ENCODE measurements at regions not wholly inside any gene's neighbourhood (a gene's known extent, or its start where the extent isn't known, plus 50 kb on each side); places are given as distances from the start of the nearest gene placed in this dataset.

GRCh38 chr4:11299836-11300235, 128.9 kb downstream of the HS3ST1 start:
- TF ChIP-seq CTCF (conservative IDR thresholded peaks at IDR 0.05; ENCODE audit: low read depth, low read length): no peak
- TF ChIP-seq EZH2 (IDR thresholded peaks at IDR 0.05; ENCODE audit: borderline replicate concordance, low read depth, low read length, poor library complexity, severe bottlenecking): no peak
- no TSS peak for BruUV-seq (replicated peaks)
- H3K4me1 ChIP-seq (ENCODE audit: insufficient read depth, low read length, poor library complexity, severe bottlenecking): no peaks in the 10 kb centered on the region
- H3K27me3 ChIP-seq (replicated peaks; ENCODE audit: insufficient read depth, low read depth, low read length, poor library complexity): no peaks in the 10 kb centered on the region
- intact Hi-C loops (cut with micrococcal nuclease; ENCODE audit: unreplicated experiment): no loop called here
- POLR2A ChIA-PET (ENCODE audit: low non-redundant PET): no interaction called here
- no peaks in the 10 kb centered on the region for H3K36me3 ChIP-seq (ENCODE audit: insufficient read depth, low read length, poor library complexity, severe bottlenecking)
- CTCF ChIA-PET: no interaction called here
- H3K9me3 ChIP-seq (ENCODE audit: low read depth, low read length, poor library complexity, severe bottlenecking): peaks cover 18% of the 10 kb centered on the region
- DNase-seq (ENCODE audit: low spot score): no peak
- no peak overlapping the region for H3K27ac ChIP-seq (ENCODE audit: low read depth, low read length, poor library complexity, severe bottlenecking)
- no peak overlapping the region for H3K4me3 ChIP-seq (ENCODE audit: low read depth, low read length, poor library complexity, severe bottlenecking)

- CTCF ChIA-PET: no interaction called here
- DNase-seq (ENCODE audit: low spot score): no peak
- Histone ChIP-seq H3K27me3 (replicated peaks; ENCODE audit: insufficient read depth, low read depth, low read length, poor library complexity) (no peaks in the 10 kb centered on the region), H3K36me3 (ENCODE audit: insufficient read depth, low read length, poor library complexity, severe bottlenecking) (no peaks in the 10 kb centered on the region), H3K9me3 (ENCODE audit: low read depth, low read length, poor library complexity, severe bottlenecking) (peaks cover 17% of the 10 kb centered on the region), H3K27ac (ENCODE audit: low read depth, low read length, poor library complexity, severe bottlenecking) (no peak overlapping the region), H3K4me1 (ENCODE audit: insufficient read depth, low read length, poor library complexity, severe bottlenecking) (no peaks in the 10 kb centered on the region), H3K4me3 (ENCODE audit: low read depth, low read length, poor library complexity, severe bottlenecking) (no peak overlapping the region)
- intact Hi-C loops (cut with micrococcal nuclease; ENCODE audit: unreplicated experiment): no loop called here
- TF ChIP-seq CTCF (conservative IDR thresholded peaks at IDR 0.05; ENCODE audit: low read depth, low read length) (no peak), EZH2 (IDR thresholded peaks at IDR 0.05; ENCODE audit: borderline replicate concordance, low read depth, low read length, poor library complexity, severe bottlenecking) (no peak)
- no TSS peak for BruUV-seq (replicated peaks)
- POLR2A ChIA-PET (ENCODE audit: low non-redundant PET): no interaction called here
Measured at GRCh38 chr4:11299016-11299415, 129.7 kb downstream of the HS3ST1 start.

GRCh38 chr4:11298451-11298850, 130.2 kb downstream of the HS3ST1 start:
- ChIA-PET POLR2A (ENCODE audit: low non-redundant PET) (no interaction called here), CTCF (no interaction called here)
- Histone ChIP-seq H3K4me3 (ENCODE audit: low read depth, low read length, poor library complexity, severe bottlenecking) (no peak overlapping the region), H3K36me3 (ENCODE audit: insufficient read depth, low read length, poor library complexity, severe bottlenecking) (no peaks in the 10 kb centered on the region), H3K27me3 (replicated peaks; ENCODE audit: insufficient read depth, low read depth, low read length, poor library complexity) (no peaks in the 10 kb centered on the region), H3K27ac (ENCODE audit: low read depth, low read length, poor library complexity, severe bottlenecking) (no peak overlapping the region), H3K4me1 (ENCODE audit: insufficient read depth, low read length, poor library complexity, severe bottlenecking) (no peaks in the 10 kb centered on the region), H3K9me3 (ENCODE audit: low read depth, low read length, poor library complexity, severe bottlenecking) (peaks cover 12% of the 10 kb centered on the region)
- TF ChIP-seq EZH2 (IDR thresholded peaks at IDR 0.05; ENCODE audit: borderline replicate concordance, low read depth, low read length, poor library complexity, severe bottlenecking) (no peak), CTCF (conservative IDR thresholded peaks at IDR 0.05; ENCODE audit: low read depth, low read length) (no peak)
- BruUV-seq (replicated peaks): no TSS peak
- no peak for DNase-seq (ENCODE audit: low spot score)
- intact Hi-C loops (cut with micrococcal nuclease; ENCODE audit: unreplicated experiment): no loop called here

Measured in A673 (cell line).